Right atrium auricular region (tissue), 2 donors: ENCODE measurements at regions not wholly inside any gene's neighbourhood (a gene's known extent, or its start where the extent isn't known, plus 50 kb on each side); places are given as distances from the start of the nearest gene placed in this dataset.

Experiments used
- DNase-seq: peaks from one replicate; pipeline ENCODE4 v3.0.0-alpha.2; 2019; ENCODE audit warnings: low spot score
- H3K27ac ChIP-seq, 2 donors: fragments of 200-600 bp; sonication (generic); 1 replicate in 1 of 2; 2 replicates in 1 of 2; pipeline ENCODE4 v1.5.1; 2016 to 2019
- H3K27me3 ChIP-seq, 2 donors: fragments of 200-600 bp; sonication (generic); one replicate each; pipeline versions ENCODE4 v1.5.1 to v1.6.0; 2017 to 2019
- H3K36me3 ChIP-seq: fragments of 200-600 bp; sonication (generic); one replicate; pipeline ENCODE4 v1.5.1; 2016
- H3K4me1 ChIP-seq, 2 donors: fragments of 200-600 bp; sonication (generic); one replicate each; pipeline versions ENCODE4 v1.5.1 to v1.6.0; 2017 to 2019
- H3K4me3 ChIP-seq, 2 donors: fragments of 200-600 bp; sonication (generic); 1 replicate in 1 of 2; 2 replicates in 1 of 2; pipeline ENCODE4 v1.5.1; 2017 to 2019; ENCODE audit warnings: mild to moderate bottlenecking in 1 of 2, moderate library complexity in 1 of 2
- H3K9me3 ChIP-seq, 2 donors: fragments of 200-600 bp; sonication (generic); one replicate each; pipeline ENCODE4 v1.5.1; 2019
- TF ChIP-seq, protein P1 (sequence below), 2 donors: fragments of 200-600 bp; sonication (generic); IDR thresholded peaks; one replicate each; pipeline ENCODE4 v1.5.1; 2019; ENCODE audit warnings: antibody characterized with exemption in 2 of 2

DNA sequence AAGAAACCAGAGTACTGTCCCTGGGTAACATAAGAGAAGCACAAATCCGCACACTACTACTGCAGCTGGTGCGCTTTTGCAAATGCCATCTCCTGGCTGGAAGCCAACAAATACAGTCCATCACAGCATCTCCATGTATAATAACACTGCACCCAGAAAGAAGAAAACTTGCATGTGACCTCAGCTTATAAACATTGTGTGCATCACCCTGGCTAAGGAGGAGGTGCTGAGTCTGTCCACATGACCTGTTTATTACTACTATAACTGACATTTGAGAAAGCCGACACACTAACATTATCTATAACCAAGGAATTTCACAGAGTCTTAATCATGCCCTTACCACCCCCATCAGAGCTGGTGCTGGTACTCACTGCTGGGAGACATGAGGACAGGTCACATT, 516.8 kb downstream of the CFAP47 start:
- H3K27me3 ChIP-seq, result no peaks in the 10 kb centered on the region
- TF ChIP-seq, protein P1, sequence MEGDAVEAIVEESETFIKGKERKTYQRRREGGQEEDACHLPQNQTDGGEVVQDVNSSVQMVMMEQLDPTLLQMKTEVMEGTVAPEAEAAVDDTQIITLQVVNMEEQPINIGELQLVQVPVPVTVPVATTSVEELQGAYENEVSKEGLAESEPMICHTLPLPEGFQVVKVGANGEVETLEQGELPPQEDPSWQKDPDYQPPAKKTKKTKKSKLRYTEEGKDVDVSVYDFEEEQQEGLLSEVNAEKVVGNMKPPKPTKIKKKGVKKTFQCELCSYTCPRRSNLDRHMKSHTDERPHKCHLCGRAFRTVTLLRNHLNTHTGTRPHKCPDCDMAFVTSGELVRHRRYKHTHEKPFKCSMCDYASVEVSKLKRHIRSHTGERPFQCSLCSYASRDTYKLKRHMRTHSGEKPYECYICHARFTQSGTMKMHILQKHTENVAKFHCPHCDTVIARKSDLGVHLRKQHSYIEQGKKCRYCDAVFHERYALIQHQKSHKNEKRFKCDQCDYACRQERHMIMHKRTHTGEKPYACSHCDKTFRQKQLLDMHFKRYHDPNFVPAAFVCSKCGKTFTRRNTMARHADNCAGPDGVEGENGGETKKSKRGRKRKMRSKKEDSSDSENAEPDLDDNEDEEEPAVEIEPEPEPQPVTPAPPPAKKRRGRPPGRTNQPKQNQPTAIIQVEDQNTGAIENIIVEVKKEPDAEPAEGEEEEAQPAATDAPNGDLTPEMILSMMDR (IDR thresholded peaks at IDR 0.05), result no peak
- no peak overlapping the region for H3K4me3 ChIP-seq
- H3K36me3 ChIP-seq, result no peaks in the 10 kb centered on the region
- DNase-seq, result no peak
- H3K4me1 ChIP-seq, result no peaks in the 10 kb centered on the region
- H3K27ac ChIP-seq, result no peak overlapping the region
- no peaks in the 10 kb centered on the region for H3K9me3 ChIP-seq

DNA sequence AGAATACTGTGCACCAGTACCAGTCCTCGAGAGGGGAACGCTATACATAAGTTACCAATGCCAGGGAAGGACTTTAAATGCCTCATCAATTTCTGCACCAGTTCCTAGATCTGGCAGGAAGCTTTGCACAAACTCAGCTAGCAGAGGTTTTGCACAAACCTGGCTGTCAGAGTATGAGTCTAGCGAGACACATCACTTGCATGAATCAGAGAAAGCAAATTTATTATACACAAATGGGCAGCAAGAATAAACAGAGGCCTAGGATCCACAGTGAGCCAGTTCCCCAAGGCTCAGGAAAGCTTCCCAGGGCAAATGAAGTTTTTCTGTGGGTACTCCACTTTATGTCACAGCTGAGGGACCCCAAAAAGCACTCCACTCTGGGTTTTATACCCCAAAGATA, 523.5 kb downstream of the CFAP47 start:
- DNase-seq, result no peak
- Histone ChIP-seq H3K27me3 (no peaks in the 10 kb centered on the region), H3K9me3 (no peaks in the 10 kb centered on the region), H3K4me1 (no peaks in the 10 kb centered on the region), H3K36me3 (no peaks in the 10 kb centered on the region), H3K4me3 (no peak overlapping the region), H3K27ac (no peak overlapping the region)
- TF ChIP-seq, protein P1 (IDR thresholded peaks at IDR 0.05), result no peak

DNA sequence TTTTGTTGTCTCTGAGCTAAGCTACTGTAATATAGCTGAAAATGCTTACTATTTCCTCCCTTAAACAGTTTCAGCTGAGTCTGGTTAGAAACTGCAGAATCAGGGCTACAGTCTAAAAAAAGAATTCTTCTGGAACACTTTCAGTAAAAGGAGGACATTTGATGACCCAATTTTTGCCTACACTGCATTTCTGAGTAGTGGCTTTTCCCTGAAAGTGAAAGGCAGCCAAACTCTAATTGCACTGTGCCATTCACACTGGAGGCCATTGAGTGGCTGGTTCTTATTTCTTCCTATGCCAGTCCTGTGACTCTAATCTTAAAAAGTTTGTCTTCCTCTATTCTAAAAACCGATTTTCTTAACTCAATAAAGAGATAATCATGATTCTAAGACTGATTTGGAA, 526.0 kb downstream of the CFAP47 start:
- Histone ChIP-seq H3K9me3 (peaks cover 0 to 6% of the 10 kb centered on the region in 2 donors), H3K4me1 (no peaks in the 10 kb centered on the region), H3K27me3 (no peaks in the 10 kb centered on the region), H3K4me3 (no peak overlapping the region), H3K27ac (no peak overlapping the region), H3K36me3 (no peaks in the 10 kb centered on the region)
- TF ChIP-seq, protein P1 (IDR thresholded peaks at IDR 0.05), result no peak
- DNase-seq, result no peak

DNA sequence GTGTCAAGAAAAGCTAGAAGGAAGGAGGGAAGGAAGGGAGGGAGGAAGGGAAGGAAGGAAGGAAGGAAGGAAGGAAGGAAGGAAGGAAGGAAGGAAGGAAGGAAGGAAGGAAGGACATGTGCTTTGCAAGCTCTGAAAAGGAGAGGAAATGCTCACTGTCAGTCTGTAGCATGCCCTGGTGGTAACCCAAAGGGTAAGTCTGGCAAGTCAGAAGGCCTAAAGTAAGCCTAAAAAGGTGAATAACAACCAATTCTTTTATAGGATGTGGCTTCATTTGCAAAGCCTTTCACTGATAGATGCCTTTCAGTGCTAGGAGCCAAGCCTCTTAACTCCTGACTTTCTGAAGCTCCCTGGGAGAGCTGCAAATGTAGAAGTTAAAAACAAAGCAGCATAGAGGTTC, 542.6 kb downstream of the CFAP47 start:
- TF ChIP-seq, protein P1 (IDR thresholded peaks at IDR 0.05), result no peak
- no peak for DNase-seq
- Histone ChIP-seq H3K27me3 (no peaks in the 10 kb centered on the region), H3K4me1 (no peaks in the 10 kb centered on the region), H3K36me3 (no peaks in the 10 kb centered on the region), H3K4me3 (no peak overlapping the region), H3K9me3 (no peaks in the 10 kb centered on the region), H3K27ac (no peak overlapping the region)

DNA sequence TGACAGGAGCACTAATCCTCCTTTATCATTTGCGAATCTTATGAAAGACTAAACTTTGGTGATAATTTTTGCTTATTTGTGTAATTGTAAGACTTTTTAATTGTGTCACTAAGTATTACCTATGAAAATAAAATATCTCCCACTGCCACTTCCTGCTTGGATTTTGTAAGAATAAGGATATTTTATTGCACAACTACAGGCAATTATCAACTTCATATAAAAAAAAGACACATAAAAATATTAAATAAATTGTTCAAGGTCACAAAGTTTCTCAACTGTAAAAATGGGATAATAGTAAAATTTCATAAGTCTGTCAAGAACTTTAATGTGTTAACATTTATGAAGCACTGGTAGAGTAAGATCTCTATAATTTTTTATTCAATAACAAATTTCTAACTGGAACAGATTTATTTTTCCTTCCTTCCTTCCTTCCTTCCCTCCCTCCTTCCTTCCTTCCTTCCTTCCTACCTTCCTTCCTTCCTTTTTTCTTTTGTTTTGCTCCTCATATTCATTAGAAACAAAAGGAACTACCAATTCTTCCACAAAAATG, 527.6 kb upstream of the FAM47C start:
- Histone ChIP-seq H3K27ac (no peak overlapping the region), H3K4me3 (no peak overlapping the region), H3K36me3 (no peaks in the 10 kb centered on the region), H3K4me1 (no peaks in the 10 kb centered on the region), H3K9me3 (no peaks in the 10 kb centered on the region), H3K27me3 (no peaks in the 10 kb centered on the region)
- no peak for DNase-seq
- TF ChIP-seq, protein P1 (IDR thresholded peaks at IDR 0.05), result no peak

DNA sequence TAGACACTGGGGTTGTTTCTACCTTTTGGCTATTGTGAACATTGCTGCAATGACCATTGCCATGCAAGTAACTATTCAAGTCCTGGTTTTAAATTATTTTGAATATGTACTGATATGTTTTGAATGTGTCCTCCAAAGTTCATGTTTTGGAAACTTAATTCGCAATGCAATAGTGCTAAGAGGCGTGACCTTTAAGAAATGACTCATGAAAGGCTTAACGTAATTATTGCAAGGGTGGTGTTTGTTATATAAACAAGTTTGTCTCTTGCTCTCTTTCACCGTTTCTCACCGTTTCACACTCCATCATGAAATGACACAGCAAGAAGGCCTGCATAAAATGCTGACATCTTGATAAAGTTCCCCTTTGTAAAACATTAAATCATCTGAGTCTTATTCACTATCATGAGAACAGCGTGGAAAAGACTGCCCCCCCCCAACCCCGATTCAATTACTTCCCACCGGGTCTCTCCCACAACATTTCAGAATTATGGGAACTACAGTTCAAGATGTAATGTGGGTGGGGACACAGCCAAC, 506.9 kb upstream of the FAM47C start:
- TF ChIP-seq, protein P1 (IDR thresholded peaks at IDR 0.05), result no peak
- Histone ChIP-seq H3K27me3 (no peaks in the 10 kb centered on the region), H3K36me3 (no peaks in the 10 kb centered on the region), H3K9me3 (no peaks in the 10 kb centered on the region), H3K4me1 (no peaks in the 10 kb centered on the region), H3K27ac (no peak overlapping the region), H3K4me3 (no peak overlapping the region)
- no peak for DNase-seq
